K562 (cell line): ENCODE measurements at regions not wholly inside any gene's neighbourhood (a gene's known extent, or its start where the extent isn't known, plus 50 kb on each side); places are given as distances from the start of the nearest gene placed in this dataset.
A peak's percentile ranks its signal among the peaks of the same experiment; 100 is the strongest.

Experiments
- ATAC-seq: fragments of 200-7000 bp; cut with Tn5 transposase; 3 replicates; pipeline ENCODE4 v1.9.1; 2020; ENCODE audit warnings: moderate library complexity
- BruUV-seq: library from RNA; stranded (reverse); fragments of 400-500 nt; replicated peaks from 2 replicates; lab custom pipeline; 2021; lab: Mats Ljungman, UMichigan
- CTCF ChIA-PET: fragments of 300-600 bp; formaldehyde crosslinking; extraction: SDS; loops from one replicate; lab custom pipeline; 2021; ENCODE audit warnings: low intra/inter-chr PET ratio; lab: Yijun Ruan, JAX
- POLR2A ChIA-PET: fragments of 300-600, 350-650 bp; sonication (Branson Sonifier 250); formaldehyde crosslinking; extraction: SDS; loops from one replicate; lab custom pipeline; 2021; ENCODE audit warnings: antibody characterized with exemption, inconsistent platforms; lab: Yijun Ruan, JAX
- DNase-seq, 4 experiments: peaks; one replicate each; pipeline versions ENCODE4 v3.0.0 to v3.0.0-alpha.2; 2011 to 2018; ENCODE audit warnings: low spot score in 3 of 4, mixed read lengths in 3 of 4; ENCODE audit errors: extremely low read depth in 1 of 4
- FAIRE-seq: peaks from 2 replicates; lab custom pipeline; 2011; peaks lifted over from hg19 to GRCh38; lab: Jason Lieb, UNC
- H2AFZ ChIP-seq: 2 replicates; pipeline ENCODE4 v1.6.0; 2011; ENCODE audit warnings: low read depth, low read length, control low read depth, inconsistent platforms
- H3K27ac ChIP-seq: fragments of 200-600 bp; 3 replicates; pipeline ENCODE4 v1.8.0; 2011; ENCODE audit warnings: low read depth, mild to moderate bottlenecking, control low read depth, inconsistent platforms, low read length, moderate library complexity, mixed read lengths; ENCODE audit errors: extremely low read depth
- H3K27me3 ChIP-seq, 2 experiments: fragments of 300-600 bp in 1 of 2; 2 replicates in 1 of 2; 3 replicates in 1 of 2; pipeline versions ENCODE4 v1.6.0 to v1.8.0; 2011; ENCODE audit warnings: inconsistent platforms in 2 of 2, low read length in 2 of 2, mild to moderate bottlenecking in 1 of 2, mixed read lengths in 1 of 2, moderate library complexity in 1 of 2; ENCODE audit not compliant: control insufficient read depth in 2 of 2, insufficient read depth in 2 of 2
- H3K36me3 ChIP-seq: fragments of 300-600 bp; 3 replicates; pipeline ENCODE4 v1.8.0; 2011; ENCODE audit warnings: mild to moderate bottlenecking, low read length, inconsistent platforms; ENCODE audit not compliant: control insufficient read depth, insufficient read depth
- H3K4me1 ChIP-seq, 2 experiments: fragments of 200-600 bp in 1 of 2; replicated peaks in 1 of 2; 2 replicates in 1 of 2; 3 replicates in 1 of 2; pipeline versions ENCODE4 v1.5.1 to v1.8.0; 2011; ENCODE audit warnings: inconsistent platforms in 2 of 2, low read length in 2 of 2, mild to moderate bottlenecking in 1 of 2, mixed read lengths in 1 of 2, moderate library complexity in 1 of 2; ENCODE audit not compliant: control insufficient read depth in 2 of 2, insufficient read depth in 2 of 2
- H3K4me2 ChIP-seq: 2 replicates; pipeline ENCODE4 v1.6.1; 2011; ENCODE audit warnings: low read length, control low read depth, inconsistent platforms, mixed read lengths; ENCODE audit not compliant: insufficient read depth
- H3K4me3 ChIP-seq: fragments of 200-600 bp; sonication (generic), shearing (Covaris generic); 2 replicates; pipeline ENCODE4 v1.5.1; 2016; ENCODE audit warnings: control low read depth, inconsistent platforms
- H3K79me2 ChIP-seq: fragments of 200-600 bp; 3 replicates; pipeline ENCODE4 v1.8.0; 2011; ENCODE audit warnings: low read length, inconsistent platforms; ENCODE audit not compliant: control insufficient read depth, insufficient read depth
- H3K9ac ChIP-seq, 2 experiments: 2 replicates each; pipeline versions ENCODE4 v1.6.0 to v1.6.1; 2011; ENCODE audit warnings: low read depth in 2 of 2, low read length in 2 of 2, control low read depth in 1 of 2, inconsistent platforms in 1 of 2, mild to moderate bottlenecking in 1 of 2, mixed read lengths in 1 of 2; ENCODE audit not compliant: insufficient read depth in 1 of 2
- H3K9me1 ChIP-seq: one replicate; pipeline ENCODE4 v1.6.0; 2011; ENCODE audit warnings: inconsistent platforms, mild to moderate bottlenecking, low read length, moderate library complexity; ENCODE audit not compliant: control insufficient read depth, insufficient read depth
- H3K9me3 ChIP-seq: replicated peaks from 2 replicates; pipeline ENCODE4 v1.5.1; 2011; ENCODE audit warnings: low read depth, low read length, inconsistent platforms; ENCODE audit not compliant: control insufficient read depth, insufficient read depth
- H4K20me1 ChIP-seq: replicated peaks from 2 replicates; pipeline ENCODE4 v1.6.1; 2011; ENCODE audit warnings: low read length, inconsistent platforms, mixed read lengths; ENCODE audit not compliant: control insufficient read depth, insufficient read depth
- C11orf30 ChIP-seq: fragments of 450-650 bp; IDR thresholded peaks from 2 replicates; pipeline ENCODE4 v1.6.1; 2016; ENCODE audit warnings: low read depth, mild to moderate bottlenecking
- CBX2 ChIP-seq: fragments of 200-600 bp; sonication (generic); IDR thresholded peaks from one replicate; pipeline ENCODE4 v1.6.1; 2012; ENCODE audit warnings: mild to moderate bottlenecking, low read length, inconsistent platforms; ENCODE audit not compliant: insufficient read depth, poor library complexity, severe bottlenecking
- CBX3 ChIP-seq, 2 experiments: IDR thresholded peaks; 1 replicate in 1 of 2; 2 replicates in 1 of 2; pipeline ENCODE4 v1.6.1; 2012; ENCODE audit warnings: inconsistent platforms in 2 of 2, low read length in 2 of 2, borderline replicate concordance in 1 of 2, control low read depth in 1 of 2
- DACH1 ChIP-seq: fragments of 450-650 bp; IDR thresholded peaks from 2 replicates; pipeline ENCODE4 v1.6.1; 2018; ENCODE audit not compliant: partially characterized antibody
- FOS ChIP-seq: IDR thresholded peaks from 3 replicates; pipeline ENCODE4 v1.6.1; 2011; ENCODE audit not compliant: insufficient read length; ENCODE audit errors: extremely low read depth
- KHSRP ChIP-seq: fragments of 450-650 bp; IDR thresholded peaks from 2 replicates; pipeline ENCODE4 v1.6.1; 2017
- MAFK ChIP-seq: IDR thresholded peaks from 2 replicates; pipeline ENCODE4 v1.6.1; 2011; ENCODE audit warnings: low read length, improper control_type of control experiment
- SAFB2 ChIP-seq: fragments of 200-400 bp; formaldehyde crosslinking; IDR thresholded peaks from 2 replicates; pipeline ENCODE4 v1.6.1; 2018; ENCODE audit warnings: borderline replicate concordance, low read length, low read depth, moderate library complexity; ENCODE audit not compliant: severe bottlenecking
- SETDB1 ChIP-seq: IDR thresholded peaks from one replicate; pipeline ENCODE4 v1.6.1; 2012; ENCODE audit warnings: low read length, control low read depth, inconsistent platforms
- SMARCB1 ChIP-seq: IDR thresholded peaks from 2 replicates; pipeline ENCODE4 v1.6.1; 2011; ENCODE audit warnings: improper control_type of control experiment, low read depth; ENCODE audit not compliant: insufficient read length
- SP2 ChIP-seq: IDR thresholded peaks from 2 replicates; pipeline ENCODE4 v1.6.1; 2011; ENCODE audit warnings: mild to moderate bottlenecking, low read depth, low read length, moderate library complexity; ENCODE audit not compliant: poor library complexity, severe bottlenecking; ENCODE audit errors: extremely low read depth
- USF1 ChIP-seq: sonication (generic); formaldehyde crosslinking; IDR thresholded peaks from 2 replicates; pipeline ENCODE4 v1.9.0; 2022; ENCODE audit warnings: mild to moderate bottlenecking, missing genetic modification reagents
- ZNF146 ChIP-seq: IDR thresholded peaks from one replicate; pipeline ENCODE4 v1.6.1; 2018; ENCODE audit warnings: missing compliant biosample characterization; ENCODE audit not compliant: unreplicated experiment
- ZNF583 ChIP-seq: fragments of 250-450 bp; sonication (Bioruptor Pico); IDR thresholded peaks from 2 replicates; pipeline ENCODE4 v1.4.0; 2020
- ZNF79 ChIP-seq: fragments of 250-450 bp; sonication (Bioruptor Pico); IDR thresholded peaks from 2 replicates; pipeline ENCODE4 v1.4.0; 2020; ENCODE audit warnings: low read depth, mild to moderate bottlenecking, moderate library complexity
- whole genome bisulfite sequencing: fragments of 100-300 bp; shearing (Covaris generic); methylation state at CpG from one replicate; pipeline ENCODE4 v1.1.6; 2016; ENCODE audit warnings: low coverage, mixed read lengths; ENCODE audit not compliant: insufficient coverage; ENCODE audit errors: missing lambda C conversion rate; 5-methylcytosine and 5-hydroxymethylcytosine counted together
- in situ Hi-C: fragments of 300-500 bp; cut with MboI; formaldehyde crosslinking; loops from 4 replicates; pipeline ENCODE4 v1.15.0; 2018; ENCODE audit warnings: inconsistent platforms, mixed read lengths
- intact Hi-C: fragments of 100-400 bp; cut with micrococcal nuclease; formaldehyde crosslinking; loops from 2 replicates; pipeline ENCODE4 v1.14.2; 2022
- TF ChIP-seq, protein P1 (sequence below): fragments of 450-650 bp; IDR thresholded peaks from 2 replicates; pipeline ENCODE4 v1.6.1; 2016; ENCODE audit warnings: mild to moderate bottlenecking
- TF ChIP-seq, protein P2 (sequence below): fragments of 450-650 bp; formaldehyde crosslinking; IDR thresholded peaks from 2 replicates; pipeline ENCODE4 v1.4.0; 2020; ENCODE audit warnings: mild to moderate bottlenecking, moderate library complexity
- TF ChIP-seq, protein P3 (sequence below): fragments of 250-450 bp; sonication (Bioruptor Pico); IDR thresholded peaks from 2 replicates; pipeline ENCODE4 v1.6.1; 2021; ENCODE audit warnings: mild to moderate bottlenecking

- in situ Hi-C loops (no loop called here), intact Hi-C loops (loop anchor here (2.0 to 5.0 kb wide), 2 partner anchors 28 to 38 kb away; no protein-coding TSS in a partner anchor)
- BruUV-seq = no TSS peak
- Histone ChIP-seq H3K36me3 (no peaks in the 10 kb centered on the region), H4K20me1 (no peaks in the 10 kb centered on the region), H3K9ac (peak overlapping the region; percentile 83 to 89), H3K79me2 (no peaks in the 10 kb centered on the region), H3K4me2 (peak overlapping the region; percentile 74), H3K4me1 (peaks cover 18 to 48% of the 10 kb centered on the region in 2 experiments), H3K9me3 (peaks cover 11% of the 10 kb centered on the region), H3K9me1 (no peaks in the 10 kb centered on the region), H3K27ac (peak overlapping the region; percentile 96), H3K27me3 (no peaks in the 10 kb centered on the region), H2AFZ (peak overlapping the region; percentile 92), H3K4me3 (peak overlapping the region; percentile 28; the same call in 1 of the 2 replicates)
- POLR2A ChIA-PET = interaction anchor here (0.9 to 3.2 kb wide), 10 partner anchors 8 to 39 kb away, joined by 3 to 12 read pairs (median 3); no protein-coding TSS in a partner anchor
- CTCF ChIA-PET = no interaction called here
- peak; percentile 49 for FAIRE-seq
- DNase-seq = peak in 2 of 4 experiments; percentile 46 to 58
- peak; percentile 57 for ATAC-seq
- WGBS = 16% methylated on average over 4 of the region's 4 CpGs
- TF ChIP-seq, protein P1, sequence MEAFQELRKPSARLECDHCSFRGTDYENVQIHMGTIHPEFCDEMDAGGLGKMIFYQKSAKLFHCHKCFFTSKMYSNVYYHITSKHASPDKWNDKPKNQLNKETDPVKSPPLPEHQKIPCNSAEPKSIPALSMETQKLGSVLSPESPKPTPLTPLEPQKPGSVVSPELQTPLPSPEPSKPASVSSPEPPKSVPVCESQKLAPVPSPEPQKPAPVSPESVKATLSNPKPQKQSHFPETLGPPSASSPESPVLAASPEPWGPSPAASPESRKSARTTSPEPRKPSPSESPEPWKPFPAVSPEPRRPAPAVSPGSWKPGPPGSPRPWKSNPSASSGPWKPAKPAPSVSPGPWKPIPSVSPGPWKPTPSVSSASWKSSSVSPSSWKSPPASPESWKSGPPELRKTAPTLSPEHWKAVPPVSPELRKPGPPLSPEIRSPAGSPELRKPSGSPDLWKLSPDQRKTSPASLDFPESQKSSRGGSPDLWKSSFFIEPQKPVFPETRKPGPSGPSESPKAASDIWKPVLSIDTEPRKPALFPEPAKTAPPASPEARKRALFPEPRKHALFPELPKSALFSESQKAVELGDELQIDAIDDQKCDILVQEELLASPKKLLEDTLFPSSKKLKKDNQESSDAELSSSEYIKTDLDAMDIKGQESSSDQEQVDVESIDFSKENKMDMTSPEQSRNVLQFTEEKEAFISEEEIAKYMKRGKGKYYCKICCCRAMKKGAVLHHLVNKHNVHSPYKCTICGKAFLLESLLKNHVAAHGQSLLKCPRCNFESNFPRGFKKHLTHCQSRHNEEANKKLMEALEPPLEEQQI = 0 out of 2 replicates have a peak, but pooled peaks have one; percentile 32
- TF ChIP-seq C11orf30 = no peak
- 0 out of 2 replicates have a peak, but pooled peaks have one; percentile 3 for TF ChIP-seq ZNF583
- TF ChIP-seq DACH1 = no peak
- TF ChIP-seq, protein P2, sequence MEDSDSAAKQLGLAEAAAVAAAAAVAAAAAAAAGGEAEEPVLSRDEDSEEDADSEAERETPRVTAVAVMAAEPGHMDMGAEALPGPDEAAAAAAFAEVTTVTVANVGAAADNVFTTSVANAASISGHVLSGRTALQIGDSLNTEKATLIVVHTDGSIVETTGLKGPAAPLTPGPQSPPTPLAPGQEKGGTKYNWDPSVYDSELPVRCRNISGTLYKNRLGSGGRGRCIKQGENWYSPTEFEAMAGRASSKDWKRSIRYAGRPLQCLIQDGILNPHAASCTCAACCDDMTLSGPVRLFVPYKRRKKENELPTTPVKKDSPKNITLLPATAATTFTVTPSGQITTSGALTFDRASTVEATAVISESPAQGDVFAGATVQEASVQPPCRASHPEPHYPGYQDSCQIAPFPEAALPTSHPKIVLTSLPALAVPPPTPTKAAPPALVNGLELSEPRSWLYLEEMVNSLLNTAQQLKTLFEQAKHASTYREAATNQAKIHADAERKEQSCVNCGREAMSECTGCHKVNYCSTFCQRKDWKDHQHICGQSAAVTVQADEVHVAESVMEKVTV (CRISPR knock-in tag) = 0 out of 2 replicates have a peak, but pooled peaks have one; percentile 4
- TF ChIP-seq SMARCB1 = peak; percentile 33
- TF ChIP-seq, protein P3, sequence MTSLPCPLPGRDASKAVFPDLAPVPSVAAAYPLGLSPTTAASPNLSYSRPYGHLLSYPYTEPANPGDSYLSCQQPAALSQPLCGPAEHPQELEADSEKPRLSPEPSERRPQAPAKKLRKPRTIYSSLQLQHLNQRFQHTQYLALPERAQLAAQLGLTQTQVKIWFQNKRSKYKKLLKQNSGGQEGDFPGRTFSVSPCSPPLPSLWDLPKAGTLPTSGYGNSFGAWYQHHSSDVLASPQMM (CRISPR knock-in tag) = no peak
- no peak for TF ChIP-seq KHSRP
- no peak for TF ChIP-seq USF1 (CRISPR knock-in tag)
- TF ChIP-seq ZNF79 = 0 out of 2 replicates have a peak, but pooled peaks have one; percentile 11
- TF ChIP-seq SETDB1 = no peak
- no peak for TF ChIP-seq CBX2
- no peak for TF ChIP-seq CBX3 (IDR thresholded peaks at IDR 0.05; ENCODE audit: borderline replicate concordance in 1 of 2, low read length in 2 of 2)
- no peak for TF ChIP-seq SP2
- no peak for TF ChIP-seq ZNF146 (CRISPR knock-in tag)
- TF ChIP-seq FOS = no peak
- TF ChIP-seq MAFK = no peak
- TF ChIP-seq SAFB2 = no peak
Measured at GRCh38 chr6:22024973-22025467, 271.8 kb downstream of the PRL start.
